ENCODE measurements at regions not wholly inside any gene's neighbourhood (a gene's known extent, or its start where the extent isn't known, plus 50 kb on each side); places are given as distances from the start of the nearest gene placed in this dataset.

- peak; percentile 35; the same call in 1 of the 2 replicates for TF ChIP-seq ZNF800 (CRISPR knock-in tag; IDR thresholded peaks at IDR 0.05)
- TF ChIP-seq ZNF784 (CRISPR knock-in tag; IDR thresholded peaks at IDR 0.05; ENCODE audit: borderline replicate concordance) = no peak
- no peak for TF ChIP-seq STAT5B (CRISPR knock-in tag; IDR thresholded peaks at IDR 0.05)
- TF ChIP-seq ZNF543 (CRISPR knock-in tag; IDR thresholded peaks at IDR 0.05) = no peak
- no peak for TF ChIP-seq ZNF713 (CRISPR knock-in tag; IDR thresholded peaks at IDR 0.05)
- TF ChIP-seq SP1 (IDR thresholded peaks at IDR 0.05) = no peak
- TF ChIP-seq SP1 (CRISPR knock-in tag; IDR thresholded peaks at IDR 0.05) = 0 out of 2 replicates have a peak, but pooled peaks have one; percentile 13
- TF ChIP-seq TOE1 (CRISPR knock-in tag; IDR thresholded peaks at IDR 0.05) = no peak
- no peak for TF ChIP-seq IKZF4 (CRISPR knock-in tag; IDR thresholded peaks at IDR 0.05; ENCODE audit: borderline replicate concordance, low read depth, not compliant biosample characterization)
- TF ChIP-seq ZNF143 (CRISPR knock-in tag; IDR thresholded peaks at IDR 0.05) = peak; percentile 19; the same call in 1 of the 2 replicates
- no peak for TF ChIP-seq PRDM4 (CRISPR knock-in tag; IDR thresholded peaks at IDR 0.05; ENCODE audit: borderline replicate concordance)
- 0 out of 2 replicates have a peak, but pooled peaks have one; percentile 12 for TF ChIP-seq ZNF12 (CRISPR knock-in tag; IDR thresholded peaks at IDR 0.05)
- TF ChIP-seq ZNF552 (CRISPR knock-in tag; IDR thresholded peaks at IDR 0.05; ENCODE audit: borderline replicate concordance) = no peak
- no peak for TF ChIP-seq ZNF280B (CRISPR knock-in tag; IDR thresholded peaks at IDR 0.05; ENCODE audit: borderline replicate concordance)
- no peak for TF ChIP-seq TBX2 (CRISPR knock-in tag; IDR thresholded peaks at IDR 0.05; ENCODE audit: borderline replicate concordance)
- no peak for TF ChIP-seq ZNF256 (CRISPR knock-in tag; conservative IDR thresholded peaks at IDR 0.05)
- TF ChIP-seq MAFF (IDR thresholded peaks at IDR 0.05; ENCODE audit: low read depth, low read length) = peak; percentile 98
- no peak for TF ChIP-seq IRX3 (CRISPR knock-in tag; IDR thresholded peaks at IDR 0.05; ENCODE audit: borderline replicate concordance, low read depth)
- no peak for TF ChIP-seq SPEN (CRISPR knock-in tag; IDR thresholded peaks at IDR 0.05; ENCODE audit: low read depth)
- TF ChIP-seq ZFP36L1 (CRISPR knock-in tag; IDR thresholded peaks at IDR 0.05) = no peak
- peak; percentile 15; the same call in 1 of the 2 replicates for TF ChIP-seq ZFX (CRISPR knock-in tag; IDR thresholded peaks at IDR 0.05; ENCODE audit: low read depth)
- TF ChIP-seq ZBTB7B (CRISPR knock-in tag; IDR thresholded peaks at IDR 0.05) = no peak
- 0 out of 2 replicates have a peak, but pooled peaks have one; percentile 30 for TF ChIP-seq ZNF598 (CRISPR knock-in tag; IDR thresholded peaks at IDR 0.05; ENCODE audit: borderline replicate concordance)
Measured at GRCh38 chr17:68182940-68183551, 64.8 kb upstream of the AMZ2 start (continued).

Data from HepG2 (cell line).